ENCODE measurements at regions not wholly inside any gene's neighbourhood (a gene's known extent, or its start where the extent isn't known, plus 50 kb on each side); places are given as distances from the start of the nearest gene placed in this dataset.

DNA sequence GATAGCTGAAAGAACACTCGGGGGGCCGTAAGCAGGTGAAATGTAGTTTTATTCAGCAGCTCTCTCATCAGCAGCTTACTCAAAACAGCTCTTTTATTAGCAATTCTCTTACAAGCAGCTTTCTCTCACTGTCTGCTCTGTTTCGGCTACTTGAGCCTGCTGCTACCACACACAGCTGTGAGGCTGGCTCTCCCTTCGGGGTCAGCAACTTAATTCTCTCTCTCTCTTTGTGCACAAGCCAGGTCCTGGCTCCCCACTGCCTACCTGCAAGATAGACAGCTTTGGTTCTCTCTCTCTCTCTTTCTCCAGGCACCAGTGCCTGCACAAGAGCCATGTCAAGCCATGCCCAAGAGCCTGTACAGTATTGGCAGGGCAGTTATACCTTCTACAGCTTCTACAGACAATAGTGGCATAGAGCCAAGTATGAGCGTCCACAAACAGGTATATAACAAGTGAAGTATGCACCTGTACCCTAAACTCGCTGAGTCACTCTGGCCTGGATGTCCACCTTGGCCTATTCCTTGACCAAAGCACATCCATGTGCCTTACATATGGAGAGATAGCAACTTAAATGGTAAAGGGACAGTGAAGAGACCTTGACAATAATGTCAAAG is 110.8 kb downstream of the MTNR1B start:
- no peak for DNase-seq

DNA sequence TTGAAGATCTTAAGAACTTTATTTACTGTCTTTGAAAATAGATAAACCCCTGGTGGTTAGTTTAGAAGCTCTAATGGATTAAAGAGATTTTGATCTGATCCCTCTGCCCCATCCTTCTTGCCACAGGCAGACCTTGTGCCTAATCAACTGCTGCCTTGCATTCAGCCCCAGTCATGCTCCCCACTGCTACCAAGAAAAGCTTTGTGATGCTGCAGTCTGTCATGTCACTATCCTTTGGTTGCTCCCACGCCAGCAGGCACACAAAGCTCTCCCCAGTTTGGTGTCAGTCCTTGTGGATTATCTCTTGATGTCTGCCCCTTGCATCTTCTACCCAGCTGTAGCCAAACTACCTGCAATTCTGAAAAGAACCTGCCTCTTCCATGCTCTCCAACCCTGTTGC is 112.2 kb downstream of the MTNR1B start:
- DNase-seq, result no peak

GRCh38 chr11:93082900-93083299 is 113.4 kb downstream of the MTNR1B start:
- no peak for DNase-seq

DNA sequence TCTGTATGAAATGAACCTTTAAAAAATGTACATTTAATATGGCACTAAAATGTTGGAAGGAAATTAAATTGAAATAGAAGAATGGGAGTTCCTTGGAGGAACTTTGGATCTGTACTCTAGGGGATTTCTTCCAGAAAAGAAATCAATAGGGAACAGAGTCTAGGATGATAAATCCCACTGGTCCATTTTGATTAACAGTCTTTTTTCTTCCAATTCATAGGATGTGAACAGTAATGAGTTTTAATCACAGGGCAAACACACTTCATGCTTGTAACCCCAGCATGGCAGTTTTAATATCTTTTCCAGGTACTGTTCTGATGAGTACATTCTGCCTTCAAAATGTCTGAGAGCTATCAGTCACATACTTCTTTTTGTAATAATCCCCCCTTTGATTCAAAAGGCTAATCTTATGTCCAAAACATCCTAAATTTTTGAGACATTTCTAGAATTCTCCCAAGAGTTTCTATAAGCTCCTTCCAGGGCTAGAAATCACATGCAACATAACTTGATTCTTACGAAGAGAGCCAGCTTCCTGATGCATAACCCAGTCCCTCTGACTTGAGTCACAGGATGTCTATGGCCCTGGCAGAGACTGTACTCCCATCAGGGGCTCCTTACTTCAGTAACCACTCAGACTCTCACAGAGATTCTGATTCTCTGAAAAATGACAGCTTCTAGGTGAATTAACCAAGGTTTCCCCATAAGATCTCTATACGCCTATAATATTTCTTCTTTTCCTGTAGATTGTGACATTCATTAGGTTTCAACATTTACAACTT is 112.9 kb downstream of the SLC36A4 start:
- no peak for DNase-seq

GRCh38 chr11:93089474-93090102 is 108.2 kb downstream of the SLC36A4 start:
- no peak for DNase-seq
